GM12878 (cell line): ENCODE measurements at regions not wholly inside any gene's neighbourhood (a gene's known extent, or its start where the extent isn't known, plus 50 kb on each side); places are given as distances from the start of the nearest gene placed in this dataset.

Experiments used
- GATAD2B ChIP-seq: fragments of 450-650 bp; conservative IDR thresholded peaks from 2 replicates; pipeline ENCODE4 v1.6.1; 2017; ENCODE audit warnings: low read depth, mild to moderate bottlenecking, moderate library complexity
- TF ChIP-seq, protein P1 (sequence below), 3 experiments: IDR thresholded peaks in 2 of 3; conservative IDR thresholded peaks in 1 of 3; 2 replicates each; pipeline ENCODE4 v1.5.1; 2011; ENCODE audit warnings: low read depth in 3 of 3, low read length in 3 of 3, mild to moderate bottlenecking in 3 of 3, control low read depth in 2 of 3, moderate library complexity in 2 of 3, inconsistent platforms in 1 of 3, mixed read lengths in 1 of 3; ENCODE audit not compliant: control insufficient read depth in 2 of 3, insufficient read depth in 1 of 3; ENCODE audit errors: extremely low read depth in 1 of 3

DNA sequence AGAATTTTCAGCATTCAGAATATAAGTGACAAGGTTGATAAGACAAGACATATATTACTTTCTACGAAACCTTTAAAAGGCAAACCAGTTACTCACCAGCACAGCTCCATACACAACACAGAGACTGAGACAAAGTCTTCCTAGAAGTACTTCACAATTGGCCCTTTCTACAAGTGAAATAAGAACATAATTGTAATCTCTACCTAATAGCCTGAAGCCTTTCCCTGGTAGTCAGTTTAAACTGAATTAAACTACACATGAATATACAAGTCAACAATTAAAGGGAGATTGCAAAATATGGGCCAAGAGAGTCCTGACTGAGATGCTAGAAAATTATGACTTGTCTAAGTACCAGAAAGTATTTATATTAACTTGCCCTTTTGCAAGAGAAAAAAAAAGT is 95.9 kb downstream of the PUS7L start:
- TF ChIP-seq GATAD2B: no peak
- TF ChIP-seq, protein P1, sequence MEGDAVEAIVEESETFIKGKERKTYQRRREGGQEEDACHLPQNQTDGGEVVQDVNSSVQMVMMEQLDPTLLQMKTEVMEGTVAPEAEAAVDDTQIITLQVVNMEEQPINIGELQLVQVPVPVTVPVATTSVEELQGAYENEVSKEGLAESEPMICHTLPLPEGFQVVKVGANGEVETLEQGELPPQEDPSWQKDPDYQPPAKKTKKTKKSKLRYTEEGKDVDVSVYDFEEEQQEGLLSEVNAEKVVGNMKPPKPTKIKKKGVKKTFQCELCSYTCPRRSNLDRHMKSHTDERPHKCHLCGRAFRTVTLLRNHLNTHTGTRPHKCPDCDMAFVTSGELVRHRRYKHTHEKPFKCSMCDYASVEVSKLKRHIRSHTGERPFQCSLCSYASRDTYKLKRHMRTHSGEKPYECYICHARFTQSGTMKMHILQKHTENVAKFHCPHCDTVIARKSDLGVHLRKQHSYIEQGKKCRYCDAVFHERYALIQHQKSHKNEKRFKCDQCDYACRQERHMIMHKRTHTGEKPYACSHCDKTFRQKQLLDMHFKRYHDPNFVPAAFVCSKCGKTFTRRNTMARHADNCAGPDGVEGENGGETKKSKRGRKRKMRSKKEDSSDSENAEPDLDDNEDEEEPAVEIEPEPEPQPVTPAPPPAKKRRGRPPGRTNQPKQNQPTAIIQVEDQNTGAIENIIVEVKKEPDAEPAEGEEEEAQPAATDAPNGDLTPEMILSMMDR (IDR thresholded peaks at IDR 0.05 in 2 of 3, conservative IDR thresholded peaks at IDR 0.05 in 1 of 3; ENCODE audit: control insufficient read depth in 2 of 3, extremely low read depth in 1 of 3, insufficient read depth in 1 of 3, low read depth in 3 of 3, low read length in 3 of 3): no peak
